HG03558 (cell line): ENCODE measurements at regions not wholly inside any gene's neighbourhood (a gene's known extent, or its start where the extent isn't known, plus 50 kb on each side); places are given as distances from the start of the nearest gene placed in this dataset.

ENCODE experiments used
- ATAC-seq: cut with Tn5 transposase; IDR thresholded peaks from one replicate; pipeline ENCODE4 v1.9.1; 2021; ENCODE audit warnings: moderate number of reproducible peaks; ENCODE audit not compliant: unreplicated experiment; ENCODE audit errors: extremely low read depth

- no peak for ATAC-seq
Observed at GRCh38 chr6:101003075-101003474, 121.9 kb upstream of the ASCC3 start.

- peak; percentile 94 for ATAC-seq
Observed at GRCh38 chr6:101011186-101011585, 130.1 kb upstream of the ASCC3 start.

- ATAC-seq, result no peak
Observed at GRCh38 chr6:101013612-101014195, 132.6 kb upstream of the ASCC3 start.

- no peak for ATAC-seq
Observed at GRCh38 chr6:101015541-101015940, 134.4 kb upstream of the ASCC3 start.

- ATAC-seq, result no peak
Observed at GRCh38 chr6:101016163-101016562, 135.0 kb upstream of the ASCC3 start.

- ATAC-seq, result no peak
Observed at GRCh38 chr6:101018157-101018556, 137.0 kb upstream of the ASCC3 start.

- ATAC-seq, result no peak
Observed at GRCh38 chr6:101021504-101021903, 140.4 kb upstream of the ASCC3 start.

- ATAC-seq, result no peak
Observed at GRCh38 chr6:101042966-101043365, 161.8 kb upstream of the ASCC3 start.

GRCh38 chr6:101058296-101058695 lies 177.2 kb upstream of the ASCC3 start:
- no peak for ATAC-seq

GRCh38 chr6:101066481-101066880 lies 185.4 kb upstream of the ASCC3 start:
- no peak for ATAC-seq

GRCh38 chr6:101069191-101069795 lies 188.2 kb upstream of the ASCC3 start:
- ATAC-seq, result no peak

GRCh38 chr6:101070044-101070608 lies 189.0 kb upstream of the ASCC3 start:
- no peak for ATAC-seq

GRCh38 chr6:101077344-101077743 lies 196.2 kb upstream of the ASCC3 start:
- no peak for ATAC-seq

- ATAC-seq, result no peak
Observed at GRCh38 chr6:101079696-101080270, 198.7 kb upstream of the ASCC3 start.

- ATAC-seq, result no peak
Observed at GRCh38 chr6:101080597-101080996, 199.5 kb upstream of the ASCC3 start.

GRCh38 chr6:101083533-101084175 lies 202.5 kb upstream of the ASCC3 start:
- ATAC-seq, result no peak

GRCh38 chr6:101085327-101085726 lies 204.2 kb upstream of the ASCC3 start:
- ATAC-seq, result no peak

- ATAC-seq, result no peak
Observed at GRCh38 chr6:101086473-101086872, 205.3 kb upstream of the ASCC3 start.

GRCh38 chr6:101088594-101088993 lies 207.5 kb upstream of the ASCC3 start:
- no peak for ATAC-seq

- ATAC-seq, result no peak
Observed at GRCh38 chr6:101089640-101090039, 208.5 kb upstream of the ASCC3 start.

- ATAC-seq, result no peak
Observed at GRCh38 chr6:101090281-101090680, 209.2 kb upstream of the ASCC3 start.
